ENCODE measurements at regions not wholly inside any gene's neighbourhood (a gene's known extent, or its start where the extent isn't known, plus 50 kb on each side); places are given as distances from the start of the nearest gene placed in this dataset.

- Histone ChIP-seq H3K9me3 (ENCODE audit: low read depth, low read length, poor library complexity, severe bottlenecking) (no peaks in the 10 kb centered on the region), H3K27ac (ENCODE audit: low read depth, low read length, poor library complexity, severe bottlenecking) (no peak overlapping the region), H3K4me3 (ENCODE audit: low read depth, low read length, poor library complexity, severe bottlenecking) (no peak overlapping the region), H3K27me3 (replicated peaks; ENCODE audit: insufficient read depth, low read depth, low read length, poor library complexity) (peaks cover 4% of the 10 kb centered on the region), H3K4me1 (ENCODE audit: insufficient read depth, low read length, poor library complexity, severe bottlenecking) (no peaks in the 10 kb centered on the region), H3K36me3 (ENCODE audit: insufficient read depth, low read length, poor library complexity, severe bottlenecking) (no peaks in the 10 kb centered on the region)
- intact Hi-C loops (cut with micrococcal nuclease; ENCODE audit: unreplicated experiment), result no loop called here
- DNase-seq (ENCODE audit: low spot score), result no peak
- CTCF ChIA-PET, result no interaction called here
- BruUV-seq (replicated peaks), result no TSS peak
- no peak for TF ChIP-seq CTCF (conservative IDR thresholded peaks at IDR 0.05; ENCODE audit: low read depth, low read length)
- no peak for TF ChIP-seq EZH2 (IDR thresholded peaks at IDR 0.05; ENCODE audit: borderline replicate concordance, low read depth, low read length, poor library complexity, severe bottlenecking)
- POLR2A ChIA-PET (ENCODE audit: low non-redundant PET), result no interaction called here
These were observed 77.4 kb downstream of the MS4A13 start for GRCh38 chr11:60592601-60593000.

GRCh38 chr11:60594998-60595642 is 79.9 kb downstream of the MS4A13 start:
- Histone ChIP-seq H3K27ac (ENCODE audit: low read depth, low read length, poor library complexity, severe bottlenecking) (no peak overlapping the region), H3K4me3 (ENCODE audit: low read depth, low read length, poor library complexity, severe bottlenecking) (no peak overlapping the region), H3K4me1 (ENCODE audit: insufficient read depth, low read length, poor library complexity, severe bottlenecking) (no peaks in the 10 kb centered on the region), H3K9me3 (ENCODE audit: low read depth, low read length, poor library complexity, severe bottlenecking) (no peaks in the 10 kb centered on the region), H3K36me3 (ENCODE audit: insufficient read depth, low read length, poor library complexity, severe bottlenecking) (no peaks in the 10 kb centered on the region), H3K27me3 (replicated peaks; ENCODE audit: insufficient read depth, low read depth, low read length, poor library complexity) (no peaks in the 10 kb centered on the region)
- no peak for TF ChIP-seq EZH2 (IDR thresholded peaks at IDR 0.05; ENCODE audit: borderline replicate concordance, low read depth, low read length, poor library complexity, severe bottlenecking)
- no peak for TF ChIP-seq CTCF (conservative IDR thresholded peaks at IDR 0.05; ENCODE audit: low read depth, low read length)
- CTCF ChIA-PET, result no interaction called here
- no TSS peak for BruUV-seq (replicated peaks)
- POLR2A ChIA-PET (ENCODE audit: low non-redundant PET), result no interaction called here
- DNase-seq (ENCODE audit: low spot score), result no peak
- intact Hi-C loops (cut with micrococcal nuclease; ENCODE audit: unreplicated experiment), result no loop called here

GRCh38 chr11:60607483-60607882 is 91.9 kb upstream of the MS4A8 start:
- Histone ChIP-seq H3K36me3 (ENCODE audit: insufficient read depth, low read length, poor library complexity, severe bottlenecking) (no peaks in the 10 kb centered on the region), H3K27me3 (replicated peaks; ENCODE audit: insufficient read depth, low read depth, low read length, poor library complexity) (no peaks in the 10 kb centered on the region), H3K4me1 (ENCODE audit: insufficient read depth, low read length, poor library complexity, severe bottlenecking) (no peaks in the 10 kb centered on the region), H3K27ac (ENCODE audit: low read depth, low read length, poor library complexity, severe bottlenecking) (no peak overlapping the region), H3K4me3 (ENCODE audit: low read depth, low read length, poor library complexity, severe bottlenecking) (no peak overlapping the region), H3K9me3 (ENCODE audit: low read depth, low read length, poor library complexity, severe bottlenecking) (no peaks in the 10 kb centered on the region)
- intact Hi-C loops (cut with micrococcal nuclease; ENCODE audit: unreplicated experiment), result no loop called here
- CTCF ChIA-PET, result no interaction called here
- DNase-seq (ENCODE audit: low spot score), result no peak
- no peak for TF ChIP-seq EZH2 (IDR thresholded peaks at IDR 0.05; ENCODE audit: borderline replicate concordance, low read depth, low read length, poor library complexity, severe bottlenecking)
- TF ChIP-seq CTCF (conservative IDR thresholded peaks at IDR 0.05; ENCODE audit: low read depth, low read length), result peak; percentile 15; the same call in 1 of the 2 replicates
- BruUV-seq (replicated peaks), result no TSS peak
- POLR2A ChIA-PET (ENCODE audit: low non-redundant PET), result no interaction called here

Measured in A673 (cell line).